Prostate gland (tissue), 2 donors: ENCODE measurements at regions not wholly inside any gene's neighbourhood (a gene's known extent, or its start where the extent isn't known, plus 50 kb on each side); places are given as distances from the start of the nearest gene placed in this dataset.

Source experiments
- CTCF ChIP-seq, 4 experiments: fragments of 200-600 bp in 2 of 4; fragments of 450-650 bp in 2 of 4; sonication (generic) in 2 of 4; IDR thresholded peaks; 1 replicate in 3 of 4; 2 replicates in 1 of 4; pipeline ENCODE4 v1.5.1; 2016 to 2019; ENCODE audit warnings: antibody characterized with exemption in 4 of 4, mild to moderate bottlenecking in 2 of 4, moderate library complexity in 2 of 4
- POLR2A ChIP-seq: fragments of 450-650 bp; IDR thresholded peaks from one replicate; pipeline ENCODE4 v1.6.1; 2016; ENCODE audit warnings: antibody characterized with exemption, mild to moderate bottlenecking

DNA sequence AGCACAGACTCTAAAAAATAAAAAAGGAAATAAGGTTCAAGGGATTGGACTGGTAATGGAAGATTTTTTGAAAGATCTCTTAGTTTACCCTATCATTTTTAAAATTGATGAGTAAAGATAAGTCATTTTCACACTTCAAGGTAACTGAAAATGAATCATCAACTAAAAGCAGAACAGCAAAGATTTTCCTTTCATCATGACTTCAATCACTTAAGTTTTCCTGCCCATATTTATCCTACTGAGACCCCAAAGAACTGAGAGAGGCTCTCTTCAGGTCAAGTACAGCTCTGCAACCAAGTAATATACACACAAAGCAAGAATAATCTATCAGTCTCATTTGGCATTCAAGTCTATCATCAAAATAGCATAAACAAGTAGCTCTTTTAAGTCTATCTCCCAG lies 540.7 kb downstream of the METTL4 start:
- TF ChIP-seq CTCF (IDR thresholded peaks at IDR 0.05) (no peak), POLR2A (no peak)
